ENCODE measurements at regions not wholly inside any gene's neighbourhood (a gene's known extent, or its start where the extent isn't known, plus 50 kb on each side); places are given as distances from the start of the nearest gene placed in this dataset.

DNA sequence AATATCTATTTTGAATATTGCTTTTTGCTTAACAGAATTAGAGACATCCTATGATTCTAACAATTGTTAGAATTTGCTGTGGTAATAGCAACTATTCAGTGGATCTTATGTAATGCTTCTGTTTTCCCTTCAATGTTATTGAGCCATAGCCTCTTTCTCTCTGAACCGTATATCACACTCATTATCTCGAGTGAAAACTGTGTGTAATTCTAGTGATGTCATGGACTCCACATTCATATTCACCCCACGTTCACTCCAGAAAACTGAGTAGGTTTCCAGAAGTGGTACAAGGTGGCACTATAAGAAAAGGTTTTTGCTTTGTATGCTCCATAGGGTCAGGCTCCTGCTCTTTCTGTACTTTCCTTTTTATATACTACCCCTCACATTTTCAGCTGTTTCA is 534.3 kb upstream of the PABPC4L start:
- no peak for TF ChIP-seq POLR2AphosphoS5 (IDR thresholded peaks at IDR 0.05)
- TF ChIP-seq, protein P1, sequence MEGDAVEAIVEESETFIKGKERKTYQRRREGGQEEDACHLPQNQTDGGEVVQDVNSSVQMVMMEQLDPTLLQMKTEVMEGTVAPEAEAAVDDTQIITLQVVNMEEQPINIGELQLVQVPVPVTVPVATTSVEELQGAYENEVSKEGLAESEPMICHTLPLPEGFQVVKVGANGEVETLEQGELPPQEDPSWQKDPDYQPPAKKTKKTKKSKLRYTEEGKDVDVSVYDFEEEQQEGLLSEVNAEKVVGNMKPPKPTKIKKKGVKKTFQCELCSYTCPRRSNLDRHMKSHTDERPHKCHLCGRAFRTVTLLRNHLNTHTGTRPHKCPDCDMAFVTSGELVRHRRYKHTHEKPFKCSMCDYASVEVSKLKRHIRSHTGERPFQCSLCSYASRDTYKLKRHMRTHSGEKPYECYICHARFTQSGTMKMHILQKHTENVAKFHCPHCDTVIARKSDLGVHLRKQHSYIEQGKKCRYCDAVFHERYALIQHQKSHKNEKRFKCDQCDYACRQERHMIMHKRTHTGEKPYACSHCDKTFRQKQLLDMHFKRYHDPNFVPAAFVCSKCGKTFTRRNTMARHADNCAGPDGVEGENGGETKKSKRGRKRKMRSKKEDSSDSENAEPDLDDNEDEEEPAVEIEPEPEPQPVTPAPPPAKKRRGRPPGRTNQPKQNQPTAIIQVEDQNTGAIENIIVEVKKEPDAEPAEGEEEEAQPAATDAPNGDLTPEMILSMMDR (IDR thresholded peaks at IDR 0.05): no peak
- no peak for TF ChIP-seq POLR2A (IDR thresholded peaks at IDR 0.05)
- no peak for TF ChIP-seq EP300 (IDR thresholded peaks at IDR 0.05)

Measured in upper lobe of left lung (tissue), 4 donors.